ENCODE measurements at regions not wholly inside any gene's neighbourhood (a gene's known extent, or its start where the extent isn't known, plus 50 kb on each side); places are given as distances from the start of the nearest gene placed in this dataset.

DNA sequence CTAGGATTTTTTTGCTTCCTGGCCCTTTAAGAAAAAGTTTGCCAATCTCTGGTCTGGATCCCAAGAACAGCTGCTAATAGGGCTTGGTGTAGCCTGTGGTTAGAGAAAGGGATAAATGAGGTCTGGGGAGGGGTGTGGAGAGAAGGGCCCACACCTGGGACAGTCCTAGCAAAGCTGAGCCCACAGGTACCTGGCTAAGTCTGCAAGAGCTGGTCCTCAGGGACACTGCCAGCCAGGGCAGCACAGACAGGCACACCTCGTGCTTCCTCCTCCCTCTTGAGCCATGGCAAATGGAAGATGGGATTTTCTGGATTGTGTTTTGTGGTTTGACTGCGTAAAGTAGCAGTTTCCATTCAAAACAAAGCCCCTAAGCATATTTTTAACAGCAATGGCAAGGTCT lies 217.5 kb downstream of the SOX9 start:
- no peak for DNase-seq (ENCODE audit: extremely low read depth, low read depth, low spot score)

DNA sequence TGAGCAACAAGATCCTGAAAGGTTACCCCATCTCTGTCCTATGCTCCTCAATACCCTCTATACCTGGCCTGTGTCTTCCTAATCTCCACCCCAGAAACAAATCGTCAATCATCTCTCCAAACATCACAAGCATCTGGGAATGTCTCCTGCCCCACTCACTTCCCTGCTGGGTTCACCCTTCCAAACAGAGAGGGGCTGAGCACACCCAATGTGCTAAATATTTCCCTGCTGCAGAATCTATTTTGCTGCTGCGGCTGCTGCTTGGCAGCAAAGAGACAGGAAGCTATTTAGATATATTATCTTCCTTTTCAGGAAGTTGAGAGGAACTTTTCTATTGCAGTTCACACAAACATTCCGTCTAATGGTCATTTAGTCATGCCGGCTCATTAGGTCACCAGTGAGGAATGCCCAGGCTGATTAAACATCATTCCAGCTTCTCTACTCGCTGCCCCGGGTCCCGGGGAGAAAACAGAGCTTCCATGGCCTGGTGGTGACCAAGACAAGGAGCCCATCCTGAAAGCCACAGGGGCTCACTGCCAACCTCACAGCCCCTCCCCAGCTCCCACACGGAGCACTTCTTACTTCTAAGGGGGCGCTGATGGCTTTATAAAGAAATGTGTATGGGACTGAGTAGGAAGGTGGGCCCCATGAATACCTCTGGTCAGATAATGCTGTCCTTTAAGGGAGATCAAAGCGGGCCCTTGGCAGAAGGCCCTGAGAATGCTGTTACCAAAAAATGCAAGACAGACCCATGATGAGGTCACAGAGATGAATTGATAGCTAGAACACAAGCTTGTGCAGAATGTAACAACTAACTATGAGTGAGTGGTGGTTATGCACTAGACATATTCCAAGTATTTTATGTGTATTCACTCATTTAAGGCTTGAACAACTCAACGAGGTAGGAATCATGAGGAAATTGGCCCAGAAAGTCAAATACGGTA lies 218.3 kb downstream of the SOX9 start:
- DNase-seq (ENCODE audit: extremely low read depth, low read depth, low spot score), result peak; percentile 61

DNA sequence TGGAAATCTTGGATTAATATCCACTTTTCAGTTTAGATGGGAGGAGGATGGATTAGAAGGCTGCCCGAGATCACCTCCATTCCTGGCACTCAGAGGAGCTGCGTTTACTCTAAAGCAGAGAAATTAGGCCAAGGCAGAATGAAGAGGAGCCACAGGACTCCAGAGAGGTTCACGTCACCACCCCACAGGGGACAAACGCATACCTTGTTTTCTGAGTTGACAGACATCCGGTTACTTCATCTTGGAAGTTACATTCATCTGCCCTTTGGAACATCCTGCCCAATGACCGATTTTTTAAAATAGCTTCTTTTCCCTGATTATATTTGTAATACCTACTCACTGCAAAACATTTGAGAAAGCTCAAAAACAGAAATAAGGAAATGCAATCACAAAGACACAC lies 220.0 kb downstream of the SOX9 start:
- DNase-seq (ENCODE audit: extremely low read depth, low read depth, low spot score), result no peak

DNA sequence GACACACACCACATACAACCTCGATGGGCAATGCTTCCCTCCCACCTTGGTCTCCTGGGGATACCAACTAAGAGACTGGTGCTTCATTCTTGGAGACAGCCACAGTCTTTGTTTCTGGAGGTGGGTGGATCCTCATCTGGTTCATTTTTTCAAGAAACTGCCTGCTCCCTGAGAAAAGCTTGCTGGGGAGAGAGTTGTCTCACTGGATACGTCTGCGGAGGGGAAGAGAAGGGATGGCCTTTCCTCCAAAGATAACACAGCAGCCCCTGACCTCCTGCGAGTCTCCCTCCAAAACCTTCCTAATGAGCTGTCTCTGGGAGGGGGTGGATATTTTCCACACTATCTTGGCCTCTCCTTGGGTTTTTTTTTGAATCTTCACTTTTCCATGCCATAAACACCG lies 221.2 kb downstream of the SOX9 start:
- DNase-seq (ENCODE audit: extremely low read depth, low read depth, low spot score), result no peak

DNA sequence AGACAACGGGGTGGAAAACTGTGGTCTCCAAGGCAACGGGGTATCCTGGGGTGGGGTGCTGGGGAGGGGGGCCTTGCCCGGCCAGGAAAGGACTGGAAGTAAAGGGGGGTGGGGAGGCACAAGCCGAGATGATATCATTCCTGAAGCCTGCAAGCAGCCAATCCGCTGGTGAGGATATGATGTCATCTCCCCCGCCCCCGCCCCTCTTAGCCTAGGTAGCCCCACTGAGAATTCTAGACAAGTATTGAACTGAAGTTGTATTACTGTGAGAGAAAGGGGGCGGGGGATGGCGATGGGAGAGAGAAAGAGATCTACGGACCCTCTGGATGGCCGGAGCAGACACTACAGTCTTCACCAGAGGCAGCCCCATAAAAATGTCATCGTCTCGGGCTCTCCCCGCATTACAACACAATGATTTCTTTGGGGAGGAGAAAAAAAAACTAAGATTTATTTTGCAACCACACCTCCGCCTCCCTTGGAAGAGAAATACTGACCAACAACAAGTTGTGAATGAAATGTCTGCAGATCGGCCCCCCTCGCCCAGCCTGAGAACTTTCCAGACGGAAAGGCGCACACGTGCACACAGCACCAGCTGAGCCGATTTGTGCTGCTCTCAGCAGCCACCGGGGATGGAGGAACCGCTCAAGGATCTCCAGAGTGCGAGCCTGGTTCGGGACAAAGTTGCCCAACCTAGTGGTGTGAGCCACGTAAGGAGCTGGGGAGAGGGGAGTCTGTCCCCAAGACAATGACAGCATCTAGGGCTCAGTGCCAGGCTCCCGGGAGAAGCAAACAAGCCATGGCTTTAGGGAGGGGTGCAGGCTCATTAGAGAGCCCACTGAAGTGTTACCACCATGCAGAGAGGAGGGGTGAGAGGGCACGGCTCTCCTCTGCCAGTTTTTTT lies 222.1 kb downstream of the SOX9 start:
- DNase-seq (ENCODE audit: extremely low read depth, low read depth, low spot score), result no peak

DNA sequence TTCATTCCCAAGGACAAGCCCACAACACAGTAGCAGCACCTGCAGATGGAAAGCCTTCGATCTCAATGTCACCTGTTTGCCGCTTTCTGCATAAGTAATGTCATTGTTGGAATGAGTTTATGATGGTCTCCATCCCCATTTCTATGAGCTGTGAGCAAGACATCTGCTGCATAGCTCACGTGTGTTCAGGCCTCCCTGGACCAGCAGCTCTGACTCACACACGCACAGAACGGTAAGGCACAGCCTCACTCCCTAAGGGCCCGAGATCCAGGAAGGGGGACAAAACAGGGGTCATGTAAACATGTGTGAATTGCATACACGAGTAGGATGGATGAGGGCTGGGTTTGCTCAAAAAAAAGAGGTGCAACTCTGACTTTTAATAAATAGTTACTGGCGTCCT lies 223.1 kb downstream of the SOX9 start:
- DNase-seq (ENCODE audit: extremely low read depth, low read depth, low spot score), result no peak

DNA sequence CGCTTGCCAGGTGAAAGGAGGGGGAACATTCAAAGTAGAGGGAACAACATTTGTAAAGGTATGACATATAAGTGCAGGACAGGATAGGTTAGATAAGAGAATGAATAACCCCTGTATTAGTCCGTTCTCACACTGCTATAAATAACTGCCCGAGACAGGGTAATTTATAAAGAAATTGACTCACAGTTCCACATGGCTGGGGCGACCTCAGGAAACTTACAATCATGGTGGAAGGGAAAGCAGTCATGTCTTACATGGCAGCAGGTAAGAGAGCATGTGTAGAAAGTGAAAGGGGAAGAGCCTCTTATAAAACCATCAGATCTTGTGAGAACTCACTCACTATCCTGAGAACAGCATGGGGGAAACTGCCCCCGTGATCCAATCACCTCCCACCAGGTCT lies 223.8 kb downstream of the SOX9 start:
- no peak for DNase-seq (ENCODE audit: extremely low read depth, low read depth, low spot score)

DNA sequence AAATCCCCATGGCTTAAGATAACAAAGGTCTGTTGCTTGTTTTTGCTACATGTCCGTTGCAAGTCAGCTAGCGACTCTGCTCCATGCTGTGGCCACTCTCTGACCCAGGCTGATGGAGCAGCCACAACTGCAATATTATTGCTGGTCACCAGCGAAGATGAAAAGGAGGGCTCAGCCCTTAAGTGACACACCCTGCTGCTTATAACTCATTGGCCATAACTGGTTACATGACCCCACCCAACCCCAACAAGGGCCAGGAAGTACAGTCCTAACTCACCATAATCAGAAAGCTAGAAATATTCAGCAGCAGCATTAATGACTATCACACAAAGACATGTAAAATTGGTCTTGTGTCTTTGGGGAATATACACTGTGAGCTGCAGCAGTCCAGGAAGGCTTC lies 224.3 kb downstream of the SOX9 start:
- DNase-seq (ENCODE audit: extremely low read depth, low read depth, low spot score), result no peak

DNA sequence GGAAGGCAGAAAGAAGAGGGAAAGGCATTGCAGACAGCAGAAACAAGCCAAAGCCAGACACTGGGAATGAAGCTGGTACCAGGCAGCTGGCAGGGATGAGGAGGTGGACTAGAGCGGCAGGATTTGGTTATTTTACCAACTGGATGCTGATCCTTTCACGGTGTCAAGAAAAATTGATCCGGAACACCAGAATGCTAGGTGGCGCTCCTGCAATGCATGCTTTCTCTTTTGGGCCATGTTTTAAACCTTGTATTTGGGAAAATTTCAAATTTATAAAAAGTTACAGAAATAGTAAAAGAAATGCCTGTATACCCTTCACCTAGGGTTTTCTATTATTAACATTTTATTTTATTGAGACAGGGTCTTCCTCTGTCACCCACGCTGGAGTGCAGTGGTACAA lies 224.7 kb downstream of the SOX9 start:
- DNase-seq (ENCODE audit: extremely low read depth, low read depth, low spot score), result no peak

DNA sequence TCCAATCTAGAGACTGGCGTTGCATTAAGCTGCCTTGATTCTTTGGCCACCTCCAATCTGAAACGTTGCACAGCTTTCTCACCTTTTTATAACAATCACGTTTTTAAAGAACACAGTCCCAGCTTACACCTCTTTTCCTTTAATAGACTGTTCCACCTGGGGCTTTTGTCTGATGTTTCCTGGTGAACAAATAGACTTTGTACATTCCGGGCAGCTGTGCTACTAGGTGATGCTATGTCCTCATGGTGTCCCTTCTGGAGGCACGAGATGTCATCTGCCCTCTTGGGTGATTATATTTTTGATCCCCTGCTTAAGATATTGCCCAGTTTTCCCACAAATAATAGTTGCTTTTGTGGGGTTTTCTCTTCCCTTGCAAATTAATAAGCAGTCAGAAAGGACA lies 225.5 kb downstream of the SOX9 start:
- no peak for DNase-seq (ENCODE audit: extremely low read depth, low read depth, low spot score)

DNA sequence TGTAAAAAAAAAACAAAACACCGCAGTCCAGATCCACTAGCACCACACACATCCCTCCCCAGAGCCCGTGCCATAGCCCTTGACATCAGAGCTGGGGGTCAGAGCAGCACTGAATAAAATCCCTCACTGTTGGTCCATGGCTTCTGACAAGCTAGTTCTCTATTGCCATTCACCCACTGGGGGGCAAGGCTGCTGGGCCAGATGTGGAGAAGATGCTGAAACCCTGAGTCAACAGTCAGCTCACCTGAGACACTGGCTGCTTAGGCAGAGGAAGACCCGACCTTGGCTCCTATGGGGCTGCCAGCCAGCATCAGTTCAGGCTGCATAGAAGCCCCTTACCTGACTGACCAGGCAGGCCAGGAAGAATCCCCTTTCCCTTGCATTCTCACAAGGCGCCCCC lies 228.2 kb downstream of the SOX9 start:
- no peak for DNase-seq (ENCODE audit: extremely low read depth, low read depth, low spot score)

DNA sequence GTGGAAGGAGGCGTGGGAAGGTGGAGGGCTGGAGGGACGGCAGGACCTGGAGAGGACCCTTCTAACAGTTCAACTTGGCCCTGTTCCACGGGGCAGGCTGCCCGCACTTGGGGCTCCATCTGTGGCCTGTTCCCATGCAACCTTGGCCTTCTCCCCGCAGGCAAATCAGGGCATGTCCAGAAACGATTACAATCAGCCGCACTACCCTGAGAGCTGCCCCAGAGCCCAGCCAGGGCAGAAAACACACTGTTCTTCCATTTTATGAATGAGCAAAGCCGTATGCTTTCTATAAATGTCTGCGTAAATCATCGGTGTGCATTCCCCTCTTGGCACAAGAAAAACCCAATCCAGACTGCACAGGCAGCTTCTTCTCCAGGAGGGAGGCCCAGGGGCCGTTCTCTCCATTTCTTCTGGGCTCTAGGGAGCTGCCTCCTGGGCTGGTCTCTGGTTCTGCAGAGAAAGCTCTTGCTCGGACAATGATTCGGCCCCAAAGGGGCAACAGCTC lies 228.7 kb downstream of the SOX9 start:
- no peak for DNase-seq (ENCODE audit: extremely low read depth, low read depth, low spot score)

DNA sequence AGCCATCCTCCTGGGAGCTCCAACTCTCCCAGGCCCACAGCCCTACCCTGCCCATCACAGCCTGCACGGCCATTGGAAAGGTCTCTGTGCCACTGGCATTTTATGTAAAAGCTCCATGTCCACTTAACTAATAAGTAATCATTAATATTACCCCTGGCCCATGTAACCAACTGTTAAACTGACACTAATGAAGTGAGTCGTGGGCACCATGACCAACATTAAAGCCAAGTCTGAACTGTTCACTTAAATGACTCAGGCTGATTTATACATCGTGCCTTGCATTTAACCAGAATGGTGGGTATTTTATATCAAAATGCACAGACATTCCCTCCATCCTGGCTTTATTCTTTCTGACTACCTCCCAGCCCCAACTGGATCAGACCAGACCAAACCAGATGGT lies 229.3 kb downstream of the SOX9 start:
- DNase-seq (ENCODE audit: extremely low read depth, low read depth, low spot score), result no peak

DNA sequence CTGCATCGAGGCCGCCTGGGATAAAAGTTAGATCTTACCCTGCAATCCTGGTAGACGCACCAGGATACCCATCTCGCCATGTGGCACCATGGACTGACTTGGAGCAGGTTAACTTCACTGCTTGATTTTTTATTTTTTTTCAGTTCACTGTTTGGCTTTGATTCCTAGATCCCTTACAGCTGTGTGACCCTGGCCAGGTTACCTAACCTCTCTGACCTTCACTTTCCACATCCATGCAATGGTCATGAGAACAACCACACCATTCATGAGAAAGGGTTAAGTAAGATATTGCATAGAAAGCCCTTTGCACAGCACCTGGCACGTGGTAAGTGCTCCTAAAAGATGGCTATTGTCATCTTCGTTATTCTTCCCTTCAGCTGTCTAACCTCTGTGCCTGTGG lies 230.5 kb downstream of the SOX9 start:
- no peak for DNase-seq (ENCODE audit: extremely low read depth, low read depth, low spot score)

DNA sequence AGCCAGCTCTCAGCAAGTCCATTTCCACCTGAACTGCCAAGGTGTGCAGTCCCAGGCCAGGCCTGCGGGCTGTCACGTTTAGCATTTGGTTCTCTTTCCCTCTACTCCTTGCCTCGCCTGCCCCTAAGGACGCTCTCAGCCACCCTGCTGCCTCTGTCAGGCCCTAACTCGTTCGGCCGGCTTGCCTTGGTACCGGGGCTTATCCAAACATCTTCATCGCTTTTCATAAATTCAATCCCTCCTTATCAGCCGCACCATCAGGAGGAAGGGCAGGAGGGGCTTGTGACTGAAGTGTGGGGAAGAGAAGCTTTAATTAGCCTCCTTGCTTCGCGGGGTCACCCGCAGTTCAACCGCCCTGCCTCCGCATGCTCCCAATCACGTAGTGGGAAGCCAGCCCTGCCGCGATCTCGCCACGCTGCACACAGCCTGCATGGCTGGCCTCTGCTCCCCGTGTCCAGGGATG lies 231.1 kb downstream of the SOX9 start:
- no peak for DNase-seq (ENCODE audit: extremely low read depth, low read depth, low spot score)

DNA sequence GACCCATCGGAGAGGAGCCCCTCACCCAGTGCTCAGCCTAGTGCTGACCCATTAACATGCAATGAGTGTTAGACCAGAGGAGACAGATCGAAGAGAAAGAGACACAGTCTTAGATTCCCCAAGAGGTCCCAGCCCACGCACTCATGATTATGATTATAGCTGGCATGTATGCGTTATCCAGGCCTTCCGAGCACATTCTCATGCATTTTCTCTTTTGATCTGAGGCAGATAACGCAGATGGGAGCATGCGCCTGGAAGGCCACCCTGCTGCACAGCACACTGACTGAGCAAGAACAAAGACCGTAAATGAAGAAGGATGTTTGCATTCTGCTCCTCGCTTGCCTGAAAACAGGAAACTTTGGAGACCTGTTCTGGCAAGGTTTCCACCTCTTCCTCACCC lies 232.7 kb downstream of the SOX9 start:
- no peak for DNase-seq (ENCODE audit: extremely low read depth, low read depth, low spot score)

DNA sequence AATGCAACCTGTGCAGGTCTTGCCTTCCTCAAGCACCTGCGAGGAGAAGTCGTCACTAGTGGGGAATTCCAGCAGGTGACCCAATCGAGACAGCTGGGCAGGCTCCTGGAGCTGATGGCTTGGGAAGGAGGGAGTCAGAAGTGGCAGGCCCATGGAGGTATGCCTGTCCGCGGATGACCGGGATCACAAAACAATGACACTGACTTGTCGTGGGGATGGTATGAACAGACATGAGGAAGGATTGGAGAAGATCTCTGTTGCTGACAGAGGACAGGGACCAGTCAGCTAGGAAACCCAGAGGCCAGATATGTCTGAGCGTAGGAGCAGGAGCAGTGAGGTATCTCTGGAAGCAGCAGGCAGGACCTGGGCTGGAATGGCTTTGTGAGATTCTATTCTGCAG lies 233.3 kb downstream of the SOX9 start:
- no peak for DNase-seq (ENCODE audit: extremely low read depth, low read depth, low spot score)

DNA sequence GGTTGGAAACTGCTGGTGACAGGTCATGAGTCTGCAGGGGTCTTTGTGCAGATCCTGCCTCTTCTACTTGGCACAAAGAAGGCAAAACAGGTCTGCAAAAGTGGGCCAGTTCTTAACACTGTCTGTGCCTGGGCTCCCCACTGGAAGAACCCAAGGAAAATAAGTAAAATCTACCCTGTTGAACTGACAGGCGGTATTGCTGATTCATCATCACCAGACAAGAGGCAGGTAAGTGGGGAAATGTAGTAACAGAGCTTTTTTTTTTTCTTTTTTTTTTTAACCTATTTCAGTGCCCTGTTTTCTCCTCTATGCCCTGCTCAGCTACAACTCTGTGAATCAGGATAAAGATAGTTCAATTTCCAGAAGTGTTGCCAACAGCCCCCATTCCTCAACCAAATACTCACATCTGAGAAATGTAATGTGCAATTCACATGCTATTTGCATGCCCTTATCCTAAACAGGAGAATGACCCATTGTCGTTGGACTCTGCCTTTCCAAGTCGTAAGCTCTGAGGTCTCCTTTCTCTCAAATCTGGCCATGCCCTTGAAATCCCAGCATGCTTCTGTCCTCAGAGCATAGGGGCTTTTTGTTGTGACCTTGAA lies 237.0 kb downstream of the SOX9 start:
- DNase-seq (ENCODE audit: extremely low read depth, low read depth, low spot score), result no peak

DNA sequence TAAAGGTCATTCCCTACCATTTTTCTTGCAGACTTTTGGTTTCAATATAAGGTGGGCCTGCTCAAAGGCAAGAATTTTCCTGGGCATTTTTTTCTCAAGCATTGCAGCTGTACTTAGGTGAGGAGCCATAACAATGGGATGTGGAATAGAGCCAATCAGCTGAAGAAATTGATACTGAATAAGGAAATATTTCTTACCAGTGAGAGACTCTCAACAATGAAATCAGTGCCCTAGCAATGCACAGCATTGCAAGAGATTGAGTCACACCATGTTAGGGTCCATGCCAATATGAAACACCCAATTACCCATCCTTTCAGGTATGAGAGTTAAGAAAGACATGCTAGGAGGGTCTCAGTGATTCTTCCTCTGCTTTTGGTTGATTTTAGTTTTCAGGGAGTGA lies 237.6 kb downstream of the SOX9 start:
- no peak for DNase-seq (ENCODE audit: extremely low read depth, low read depth, low spot score)

DNA sequence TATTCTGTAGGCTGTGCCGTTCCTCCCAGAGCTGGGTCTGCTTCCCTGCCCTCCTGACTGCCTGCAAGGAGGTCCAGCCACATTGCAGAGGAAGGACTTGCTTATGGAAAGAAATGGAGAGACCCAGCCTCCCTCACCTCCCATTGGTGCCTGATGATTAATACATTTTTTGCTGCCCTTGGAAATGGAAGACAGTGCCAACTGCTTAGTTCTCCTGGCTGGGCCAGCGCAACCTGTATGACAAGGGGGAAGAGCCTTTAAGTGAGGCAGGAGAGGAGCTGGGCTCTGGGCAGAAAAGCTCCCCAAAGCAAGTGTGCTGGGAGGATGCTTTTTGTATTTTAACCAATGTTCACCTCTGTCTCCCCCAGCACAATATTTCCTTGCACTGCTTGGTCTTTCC lies 238.5 kb downstream of the SOX9 start:
- DNase-seq (ENCODE audit: extremely low read depth, low read depth, low spot score), result no peak

DNA sequence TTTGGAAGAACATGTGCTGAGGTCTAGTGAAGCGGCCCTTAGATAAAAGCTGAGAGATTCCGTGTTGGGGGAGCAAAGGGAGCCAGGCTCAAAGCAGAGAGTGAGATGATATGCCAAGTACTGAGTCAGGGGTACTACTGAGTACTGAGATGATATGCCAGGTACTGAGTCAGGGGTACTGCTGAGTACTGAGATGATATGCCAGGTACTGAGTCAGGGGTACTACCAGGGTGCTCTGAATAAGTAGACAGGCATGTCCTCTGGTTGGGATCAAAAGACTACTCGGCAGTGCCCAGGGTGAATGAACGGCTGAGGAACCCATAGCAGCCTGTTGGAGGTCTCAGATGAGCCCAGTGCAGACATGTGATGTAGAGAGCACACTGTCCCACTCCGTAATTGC lies 239.0 kb downstream of the SOX9 start:
- DNase-seq (ENCODE audit: extremely low read depth, low read depth, low spot score), result no peak
